K562 (cell line): ENCODE measurements at regions not wholly inside any gene's neighbourhood (a gene's known extent, or its start where the extent isn't known, plus 50 kb on each side); places are given as distances from the start of the nearest gene placed in this dataset.

Experiments used
- ATAC-seq: fragments of 200-7000 bp; cut with Tn5 transposase; 3 replicates; pipeline ENCODE4 v1.9.1; 2020; ENCODE audit warnings: moderate library complexity
- BruUV-seq: library from RNA; stranded (reverse); fragments of 400-500 nt; replicated peaks from 2 replicates; lab custom pipeline; 2021; lab: Mats Ljungman, UMichigan
- CTCF ChIA-PET: fragments of 300-600 bp; formaldehyde crosslinking; extraction: SDS; loops from one replicate; lab custom pipeline; 2021; ENCODE audit warnings: low intra/inter-chr PET ratio; lab: Yijun Ruan, JAX
- POLR2A ChIA-PET: fragments of 300-600, 350-650 bp; sonication (Branson Sonifier 250); formaldehyde crosslinking; extraction: SDS; loops from one replicate; lab custom pipeline; 2021; ENCODE audit warnings: antibody characterized with exemption, inconsistent platforms; lab: Yijun Ruan, JAX
- DNase-seq, 4 experiments: peaks; one replicate each; pipeline versions ENCODE4 v3.0.0 to v3.0.0-alpha.2; 2011 to 2018; ENCODE audit warnings: low spot score in 3 of 4, mixed read lengths in 3 of 4; ENCODE audit errors: extremely low read depth in 1 of 4
- FAIRE-seq: peaks from 2 replicates; lab custom pipeline; 2011; peaks lifted over from hg19 to GRCh38; lab: Jason Lieb, UNC
- H2AFZ ChIP-seq: 2 replicates; pipeline ENCODE4 v1.6.0; 2011; ENCODE audit warnings: low read depth, low read length, control low read depth, inconsistent platforms
- H3K27ac ChIP-seq: fragments of 200-600 bp; 3 replicates; pipeline ENCODE4 v1.8.0; 2011; ENCODE audit warnings: low read depth, mild to moderate bottlenecking, control low read depth, inconsistent platforms, low read length, moderate library complexity, mixed read lengths; ENCODE audit errors: extremely low read depth
- H3K27me3 ChIP-seq, 2 experiments: fragments of 300-600 bp in 1 of 2; 2 replicates in 1 of 2; 3 replicates in 1 of 2; pipeline versions ENCODE4 v1.6.0 to v1.8.0; 2011; ENCODE audit warnings: inconsistent platforms in 2 of 2, low read length in 2 of 2, mild to moderate bottlenecking in 1 of 2, mixed read lengths in 1 of 2, moderate library complexity in 1 of 2; ENCODE audit not compliant: control insufficient read depth in 2 of 2, insufficient read depth in 2 of 2
- H3K36me3 ChIP-seq: fragments of 300-600 bp; 3 replicates; pipeline ENCODE4 v1.8.0; 2011; ENCODE audit warnings: mild to moderate bottlenecking, low read length, inconsistent platforms; ENCODE audit not compliant: control insufficient read depth, insufficient read depth
- H3K4me1 ChIP-seq, 2 experiments: fragments of 200-600 bp in 1 of 2; replicated peaks in 1 of 2; 2 replicates in 1 of 2; 3 replicates in 1 of 2; pipeline versions ENCODE4 v1.5.1 to v1.8.0; 2011; ENCODE audit warnings: inconsistent platforms in 2 of 2, low read length in 2 of 2, mild to moderate bottlenecking in 1 of 2, mixed read lengths in 1 of 2, moderate library complexity in 1 of 2; ENCODE audit not compliant: control insufficient read depth in 2 of 2, insufficient read depth in 2 of 2
- H3K4me2 ChIP-seq: 2 replicates; pipeline ENCODE4 v1.6.1; 2011; ENCODE audit warnings: low read length, control low read depth, inconsistent platforms, mixed read lengths; ENCODE audit not compliant: insufficient read depth
- H3K4me3 ChIP-seq: fragments of 200-600 bp; sonication (generic), shearing (Covaris generic); 2 replicates; pipeline ENCODE4 v1.5.1; 2016; ENCODE audit warnings: control low read depth, inconsistent platforms
- H3K79me2 ChIP-seq: fragments of 200-600 bp; 3 replicates; pipeline ENCODE4 v1.8.0; 2011; ENCODE audit warnings: low read length, inconsistent platforms; ENCODE audit not compliant: control insufficient read depth, insufficient read depth
- H3K9ac ChIP-seq, 2 experiments: 2 replicates each; pipeline versions ENCODE4 v1.6.0 to v1.6.1; 2011; ENCODE audit warnings: low read depth in 2 of 2, low read length in 2 of 2, control low read depth in 1 of 2, inconsistent platforms in 1 of 2, mild to moderate bottlenecking in 1 of 2, mixed read lengths in 1 of 2; ENCODE audit not compliant: insufficient read depth in 1 of 2
- H3K9me1 ChIP-seq: one replicate; pipeline ENCODE4 v1.6.0; 2011; ENCODE audit warnings: inconsistent platforms, mild to moderate bottlenecking, low read length, moderate library complexity; ENCODE audit not compliant: control insufficient read depth, insufficient read depth
- H3K9me3 ChIP-seq: replicated peaks from 2 replicates; pipeline ENCODE4 v1.5.1; 2011; ENCODE audit warnings: low read depth, low read length, inconsistent platforms; ENCODE audit not compliant: control insufficient read depth, insufficient read depth
- H4K20me1 ChIP-seq: replicated peaks from 2 replicates; pipeline ENCODE4 v1.6.1; 2011; ENCODE audit warnings: low read length, inconsistent platforms, mixed read lengths; ENCODE audit not compliant: control insufficient read depth, insufficient read depth
- BACH1 ChIP-seq: fragments of 200-800 bp; sonication (Bioruptor generic); IDR thresholded peaks from 2 replicates; pipeline ENCODE4 v1.6.1; 2016; ENCODE audit warnings: missing genetic modification characterization, missing compliant biosample characterization
- BRCA1 ChIP-seq, 2 experiments: fragments of 450-650 bp in 1 of 2; sonication (generic) in 1 of 2; formaldehyde crosslinking in 1 of 2; IDR thresholded peaks; 2 replicates each; pipeline versions ENCODE4 v1.5.0 to v1.6.1; 2017 to 2020; ENCODE audit warnings: mild to moderate bottlenecking in 1 of 2, missing genetic modification reagents in 1 of 2
- DMBX1 ChIP-seq: fragments of 250-450 bp; sonication (Bioruptor Pico); IDR thresholded peaks from 2 replicates; pipeline ENCODE4 v1.8.0; 2022; ENCODE audit warnings: inconsistent platforms, mild to moderate bottlenecking, moderate library complexity, borderline replicate concordance
- ELF2 ChIP-seq: fragments of 250-450 bp; sonication (Bioruptor Pico); IDR thresholded peaks from 2 replicates; pipeline ENCODE4 v1.5.0; 2021; ENCODE audit warnings: mild to moderate bottlenecking
- FOSL1 ChIP-seq: fragments of 200-800 bp; sonication (Bioruptor generic); conservative IDR thresholded peaks from 2 replicates; pipeline ENCODE4 v1.6.1; 2016; ENCODE audit warnings: missing genetic modification characterization, missing compliant biosample characterization
- HBP1 ChIP-seq: fragments of 450-650 bp; formaldehyde crosslinking; IDR thresholded peaks from 2 replicates; pipeline ENCODE4 v1.4.0; 2022; ENCODE audit warnings: missing genetic modification characterization
- POU5F1 ChIP-seq: fragments of 150-350 bp; IDR thresholded peaks from 2 replicates; pipeline ENCODE4 v1.6.1; 2014; ENCODE audit warnings: borderline replicate concordance, low read length, low read depth, mild to moderate bottlenecking; ENCODE audit not compliant: partially characterized antibody
- RAD21 ChIP-seq, 2 experiments: fragments of 250-450 bp in 1 of 2; fragments of 450-650 bp in 1 of 2; sonication (Bioruptor Pico) in 1 of 2; formaldehyde crosslinking in 1 of 2; IDR thresholded peaks in 1 of 2; conservative IDR thresholded peaks in 1 of 2; 2 replicates each; pipeline versions ENCODE4 v1.4.0 to v1.8.0; 2020 to 2022; ENCODE audit warnings: mild to moderate bottlenecking in 2 of 2, moderate library complexity in 1 of 2
- ZBTB11 ChIP-seq, 3 experiments: fragments of 200-800 bp in 1 of 3; fragments of 250-450 bp in 1 of 3; fragments of 450-650 bp in 1 of 3; sonication (Bioruptor Pico) in 1 of 3; sonication (Bioruptor generic) in 1 of 3; formaldehyde crosslinking in 1 of 3; IDR thresholded peaks; 2 replicates each; pipeline versions ENCODE4 v1.6.1 to v1.8.0; 2016 to 2022; ENCODE audit warnings: mild to moderate bottlenecking in 2 of 3, missing genetic modification characterization in 2 of 3, missing compliant biosample characterization in 1 of 3, moderate library complexity in 1 of 3
- ZNF431 ChIP-seq: sonication (generic); formaldehyde crosslinking; IDR thresholded peaks from 2 replicates; pipeline ENCODE4 v1.8.0; 2022; ENCODE audit warnings: mild to moderate bottlenecking, missing genetic modification reagents
- WGBS: fragments of 100-300 bp; shearing (Covaris generic); methylation state at CpG from one replicate; pipeline ENCODE4 v1.1.6; 2016; ENCODE audit warnings: low coverage, mixed read lengths; ENCODE audit not compliant: insufficient coverage; ENCODE audit errors: missing lambda C conversion rate; 5-methylcytosine and 5-hydroxymethylcytosine counted together
- in situ Hi-C: fragments of 300-500 bp; cut with MboI; formaldehyde crosslinking; loops from 4 replicates; pipeline ENCODE4 v1.15.0; 2018; ENCODE audit warnings: inconsistent platforms, mixed read lengths
- intact Hi-C: fragments of 100-400 bp; cut with micrococcal nuclease; formaldehyde crosslinking; loops from 2 replicates; pipeline ENCODE4 v1.14.2; 2022
- TF ChIP-seq, protein P1 (sequence below), 3 experiments: IDR thresholded peaks in 2 of 3; conservative IDR thresholded peaks in 1 of 3; 2 replicates each; pipeline ENCODE4 v1.5.1; 2011 to 2012; ENCODE audit warnings: low read length in 3 of 3, mild to moderate bottlenecking in 3 of 3, control low read depth in 2 of 3, improper control_type of control experiment in 1 of 3, inconsistent platforms in 1 of 3, low read depth in 1 of 3, mixed read lengths in 1 of 3, moderate library complexity in 1 of 3; ENCODE audit not compliant: insufficient read depth in 2 of 3

DNA sequence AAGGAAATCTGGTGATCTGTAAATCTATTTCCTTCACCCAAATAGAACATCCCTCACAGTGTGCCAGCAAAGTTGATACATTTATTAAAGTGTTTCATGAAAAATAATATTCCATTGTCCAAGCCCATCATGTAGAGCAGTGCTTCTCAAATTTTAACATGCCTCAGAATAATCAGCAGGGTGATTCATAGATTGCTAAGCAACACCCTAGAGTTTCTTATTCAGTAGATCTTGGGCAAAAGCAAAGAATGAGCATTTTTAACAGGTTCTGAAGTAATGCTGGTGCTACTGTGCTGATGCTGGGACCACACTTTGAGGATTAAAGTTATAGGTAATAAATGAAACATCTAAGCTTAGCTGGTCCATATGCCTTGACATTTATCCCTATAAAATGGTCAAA is 210.5 kb downstream of the ZIC4 start (continued):
- no peak for TF ChIP-seq POU5F1
- TF ChIP-seq ZBTB11 (CRISPR knock-in tag; IDR thresholded peaks at IDR 0.05), result no peak
- no peak for TF ChIP-seq BRCA1 (IDR thresholded peaks at IDR 0.05)
- no peak for TF ChIP-seq BRCA1 (CRISPR knock-in tag; IDR thresholded peaks at IDR 0.05)

DNA sequence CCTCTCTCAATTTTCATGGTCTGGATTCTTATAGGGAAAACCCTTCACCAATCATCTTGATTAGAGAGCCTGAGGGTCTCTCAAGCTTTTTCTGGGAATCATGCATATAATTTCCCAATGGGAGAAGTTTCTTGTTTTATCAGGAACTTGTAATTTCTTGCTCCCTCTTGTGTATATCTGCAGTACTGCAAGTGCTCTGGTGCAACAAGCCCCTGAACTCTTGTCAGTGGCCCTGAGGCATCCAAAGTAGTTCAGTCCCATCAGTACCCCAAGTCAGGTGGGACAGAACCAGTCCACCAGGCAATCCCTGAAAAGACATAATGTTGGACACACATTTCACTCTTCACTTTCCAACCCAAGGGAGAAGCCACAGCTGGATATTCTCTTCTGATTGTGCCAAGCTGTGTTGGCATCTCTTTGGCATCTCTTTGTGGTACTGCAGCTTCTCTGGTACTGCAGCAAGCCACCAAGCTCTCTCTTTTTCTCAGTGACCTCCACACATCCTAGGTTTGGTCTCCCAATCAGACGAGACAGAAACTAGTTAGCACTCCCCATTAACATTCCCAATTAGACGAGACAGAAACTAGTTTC is 214.5 kb downstream of the ZIC4 start:
- DNase-seq (peak; percentile 2 to 44 (median 9)), ATAC-seq (no peak), FAIRE-seq (no peak)
- Histone ChIP-seq H3K4me2 (no peak overlapping the region), H4K20me1 (no peaks in the 10 kb centered on the region), H3K4me1 (no peaks in the 10 kb centered on the region), H3K4me3 (no peak overlapping the region), H3K27me3 (no peaks in the 10 kb centered on the region), H3K9me3 (no peaks in the 10 kb centered on the region), H2AFZ (no peak overlapping the region), H3K36me3 (no peaks in the 10 kb centered on the region), H3K27ac (no peak overlapping the region), H3K9ac (no peak overlapping the region), H3K9me1 (no peaks in the 10 kb centered on the region), H3K79me2 (no peaks in the 10 kb centered on the region)
- BruUV-seq, result no TSS peak
- CTCF ChIA-PET, result interaction anchor here (0.6 kb wide), 1 partner anchor 99 kb away, joined by 3 read pairs; no protein-coding TSS in a partner anchor
- in situ Hi-C loops, result no loop called here
- 13% methylated on average over 1 of the region's 2 CpGs for WGBS
- POLR2A ChIA-PET, result no interaction called here
- intact Hi-C loops, result loop anchor here (5.0 kb wide), 1 partner anchor 550 kb away; no protein-coding TSS in a partner anchor
- TF ChIP-seq HBP1, result no peak
- TF ChIP-seq ELF2 (CRISPR knock-in tag), result no peak
- TF ChIP-seq DMBX1 (CRISPR knock-in tag), result no peak
- no peak for TF ChIP-seq ZNF431
- TF ChIP-seq, protein P1, sequence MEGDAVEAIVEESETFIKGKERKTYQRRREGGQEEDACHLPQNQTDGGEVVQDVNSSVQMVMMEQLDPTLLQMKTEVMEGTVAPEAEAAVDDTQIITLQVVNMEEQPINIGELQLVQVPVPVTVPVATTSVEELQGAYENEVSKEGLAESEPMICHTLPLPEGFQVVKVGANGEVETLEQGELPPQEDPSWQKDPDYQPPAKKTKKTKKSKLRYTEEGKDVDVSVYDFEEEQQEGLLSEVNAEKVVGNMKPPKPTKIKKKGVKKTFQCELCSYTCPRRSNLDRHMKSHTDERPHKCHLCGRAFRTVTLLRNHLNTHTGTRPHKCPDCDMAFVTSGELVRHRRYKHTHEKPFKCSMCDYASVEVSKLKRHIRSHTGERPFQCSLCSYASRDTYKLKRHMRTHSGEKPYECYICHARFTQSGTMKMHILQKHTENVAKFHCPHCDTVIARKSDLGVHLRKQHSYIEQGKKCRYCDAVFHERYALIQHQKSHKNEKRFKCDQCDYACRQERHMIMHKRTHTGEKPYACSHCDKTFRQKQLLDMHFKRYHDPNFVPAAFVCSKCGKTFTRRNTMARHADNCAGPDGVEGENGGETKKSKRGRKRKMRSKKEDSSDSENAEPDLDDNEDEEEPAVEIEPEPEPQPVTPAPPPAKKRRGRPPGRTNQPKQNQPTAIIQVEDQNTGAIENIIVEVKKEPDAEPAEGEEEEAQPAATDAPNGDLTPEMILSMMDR (IDR thresholded peaks at IDR 0.05 in 2 of 3, conservative IDR thresholded peaks at IDR 0.05 in 1 of 3; ENCODE audit: insufficient read depth in 2 of 3, low read depth in 1 of 3, low read length in 3 of 3), result peak; percentile 27 to 56 (median 34); a peak in 3 of 6 replicates
- no peak for TF ChIP-seq BACH1 (tag)
- TF ChIP-seq FOSL1 (tag), result no peak
- TF ChIP-seq RAD21 (CRISPR knock-in tag; conservative IDR thresholded peaks at IDR 0.05 in 1 of 2, IDR thresholded peaks at IDR 0.05 in 1 of 2), result peak in 1 of 2 experiments; percentile 41; a peak in 2 of 4 replicates
